ENCODE measurements at regions not wholly inside any gene's neighbourhood (a gene's known extent, or its start where the extent isn't known, plus 50 kb on each side); places are given as distances from the start of the nearest gene placed in this dataset.

DNA sequence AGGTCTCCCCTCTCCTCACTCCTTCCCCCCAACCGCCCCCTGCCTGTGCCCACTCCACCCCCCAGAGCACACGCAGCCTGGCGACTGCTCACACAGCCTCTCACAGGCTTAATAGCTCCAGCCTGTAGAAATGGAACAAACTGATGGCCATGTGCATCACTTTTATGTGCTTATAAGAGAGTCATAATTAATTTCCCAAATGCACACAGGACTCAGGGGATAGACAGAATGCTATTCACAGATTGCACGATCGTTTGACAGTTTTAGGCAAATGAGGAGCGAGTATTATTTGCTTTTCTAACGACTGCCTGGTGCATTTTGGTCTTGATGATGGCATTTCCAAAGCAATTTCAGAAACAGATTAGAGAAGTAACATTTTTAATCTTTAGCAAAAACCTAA, 97.7 kb upstream of the VSTM2B start:
- DNase-seq (ENCODE audit: low spot score) = no peak

GRCh38 chr19:29429021-29429420, 96.8 kb upstream of the VSTM2B start:
- DNase-seq (ENCODE audit: low spot score) = no peak

GRCh38 chr19:29429581-29429980, 96.2 kb upstream of the VSTM2B start:
- no peak for DNase-seq (ENCODE audit: low spot score)

GRCh38 chr19:29431332-29431731, 94.5 kb upstream of the VSTM2B start:
- no peak for DNase-seq (ENCODE audit: low spot score)

DNA sequence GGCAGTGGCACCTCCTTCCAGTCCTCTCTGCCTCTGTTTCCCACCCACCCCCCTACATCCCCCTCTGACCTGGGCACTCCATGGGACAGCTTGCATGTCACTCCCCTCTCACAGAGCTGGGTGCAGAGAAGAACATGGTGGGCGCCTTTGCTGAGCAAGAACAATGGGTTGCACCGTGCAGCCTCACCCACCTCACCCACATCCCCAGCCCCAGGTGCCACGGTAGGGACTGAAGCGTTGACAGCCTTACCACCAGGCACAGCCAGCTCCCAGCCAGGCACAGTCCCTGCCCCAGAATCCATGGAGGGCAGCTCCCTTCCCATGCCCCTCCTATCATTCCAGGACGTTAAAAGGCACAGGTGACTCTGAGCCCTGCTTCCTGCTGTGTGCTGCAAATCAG, 93.1 kb upstream of the VSTM2B start:
- DNase-seq (ENCODE audit: low spot score) = no peak

- no peak for DNase-seq (ENCODE audit: low spot score)
Observed at GRCh38 chr19:29436591-29437103, 89.1 kb upstream of the VSTM2B start.

DNA sequence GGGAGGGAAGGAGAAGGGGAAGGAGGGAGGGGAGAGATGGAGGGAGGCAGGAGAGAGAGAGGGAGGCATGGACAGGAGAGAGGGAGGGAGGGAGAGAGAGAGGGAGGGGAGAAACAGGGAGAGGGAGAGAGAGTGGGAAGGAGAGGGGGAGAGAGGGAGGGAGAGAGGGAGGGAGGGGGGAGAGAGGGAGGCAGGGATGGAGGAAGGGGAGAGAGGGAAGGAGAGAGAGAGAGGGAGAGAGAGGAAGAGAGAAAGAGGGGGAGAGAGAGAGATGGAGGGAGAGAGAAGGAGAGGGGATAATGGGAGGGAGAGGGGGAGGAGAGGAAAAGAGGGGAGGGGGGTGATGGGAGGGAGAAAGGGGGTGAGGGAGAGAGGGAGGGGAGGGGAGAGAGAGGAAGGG, 86.8 kb upstream of the VSTM2B start:
- no peak for DNase-seq (ENCODE audit: low spot score)

DNA sequence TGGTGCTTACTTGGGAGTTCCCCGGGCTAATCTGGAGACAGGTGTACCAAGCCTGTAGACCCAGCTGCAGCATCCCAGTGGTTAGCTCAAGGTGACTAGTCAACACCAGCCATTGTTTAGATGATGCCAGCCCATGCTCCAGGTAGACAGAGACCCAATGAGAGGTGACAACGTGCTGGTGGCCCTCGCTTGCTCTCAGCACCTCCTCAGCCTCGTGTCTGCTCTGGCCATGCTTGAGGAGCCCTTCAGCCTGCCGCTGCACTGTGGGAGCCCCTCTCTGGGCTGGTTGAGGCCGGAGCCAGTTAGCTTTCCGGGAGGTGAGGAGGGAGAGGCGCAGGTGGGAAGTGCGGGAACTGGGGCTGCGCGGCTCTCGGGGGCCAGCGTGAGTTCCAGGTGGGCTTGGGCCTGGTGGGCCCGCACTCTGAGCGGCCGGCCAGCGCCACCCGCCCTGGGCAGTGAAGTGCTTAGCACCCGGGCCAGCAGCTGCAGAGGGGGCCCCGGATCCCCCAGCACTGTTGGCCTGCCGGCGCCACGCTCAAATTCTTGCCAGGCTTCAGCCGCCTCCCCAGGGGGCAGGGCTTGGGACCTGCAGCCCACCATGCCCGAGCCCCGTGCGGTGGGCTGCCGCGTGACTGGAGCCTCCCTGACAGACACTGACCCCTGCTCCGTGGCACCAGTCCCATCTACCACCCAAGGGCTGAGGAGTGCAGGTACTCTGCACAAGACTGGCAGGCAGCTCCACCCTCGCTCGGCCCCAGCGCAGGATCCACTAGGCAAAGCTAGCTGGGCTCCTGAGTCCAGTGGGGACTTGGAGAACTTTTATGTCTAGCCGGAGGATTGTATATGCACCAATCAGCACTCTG, 85.9 kb upstream of the VSTM2B start:
- DNase-seq (ENCODE audit: low spot score) = no peak

- no peak for DNase-seq (ENCODE audit: low spot score)
Observed at GRCh38 chr19:29442094-29442493, 83.7 kb upstream of the VSTM2B start.

DNA sequence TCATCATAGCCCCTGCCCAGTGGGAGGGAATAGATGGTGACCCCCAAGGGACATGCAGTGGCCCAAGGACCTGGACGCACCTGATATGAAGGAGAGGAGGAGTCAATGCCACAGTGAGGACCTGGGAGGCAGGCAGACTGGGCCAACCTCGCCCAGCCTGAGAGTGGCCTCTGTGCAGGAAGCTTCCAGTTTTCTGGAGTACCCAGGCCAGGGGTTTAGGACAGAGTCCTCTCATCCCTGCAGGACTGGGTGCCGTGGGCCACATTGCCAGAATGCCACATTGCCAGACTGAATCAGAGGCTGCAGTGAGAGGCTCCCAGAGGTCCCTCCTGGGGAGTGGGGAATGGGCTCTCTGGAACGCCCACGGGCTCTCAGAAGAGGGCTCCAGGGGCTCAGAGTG, 82.9 kb upstream of the VSTM2B start:
- no peak for DNase-seq (ENCODE audit: low spot score)

DNA sequence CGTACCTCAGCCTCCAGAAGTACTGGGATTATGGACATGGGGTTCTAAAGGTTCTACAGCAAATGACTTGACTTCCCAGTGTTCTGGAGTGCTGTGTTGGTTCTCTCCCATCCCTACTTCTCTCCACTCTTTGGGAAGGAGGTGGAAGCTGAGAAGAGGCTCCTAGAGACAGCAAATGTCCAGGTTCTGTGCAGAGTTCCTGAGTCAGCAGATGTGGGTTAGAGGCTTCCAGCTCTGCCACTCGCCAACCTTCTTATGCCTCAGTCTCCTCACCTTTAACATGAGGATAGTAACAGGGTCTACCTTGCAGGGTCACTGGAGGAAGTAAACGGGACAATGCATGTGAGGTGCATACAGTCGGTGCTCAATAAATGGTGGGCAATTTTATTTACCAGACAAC, 80.5 kb upstream of the VSTM2B start:
- no peak for DNase-seq (ENCODE audit: low spot score)

- DNase-seq (ENCODE audit: low spot score) = no peak
Observed at GRCh38 chr19:29446361-29446760, 79.4 kb upstream of the VSTM2B start.

GRCh38 chr19:29448046-29448445, 77.7 kb upstream of the VSTM2B start:
- DNase-seq (ENCODE audit: low spot score) = no peak

GRCh38 chr19:29449371-29449770, 76.4 kb upstream of the VSTM2B start:
- DNase-seq (ENCODE audit: low spot score) = no peak

DNA sequence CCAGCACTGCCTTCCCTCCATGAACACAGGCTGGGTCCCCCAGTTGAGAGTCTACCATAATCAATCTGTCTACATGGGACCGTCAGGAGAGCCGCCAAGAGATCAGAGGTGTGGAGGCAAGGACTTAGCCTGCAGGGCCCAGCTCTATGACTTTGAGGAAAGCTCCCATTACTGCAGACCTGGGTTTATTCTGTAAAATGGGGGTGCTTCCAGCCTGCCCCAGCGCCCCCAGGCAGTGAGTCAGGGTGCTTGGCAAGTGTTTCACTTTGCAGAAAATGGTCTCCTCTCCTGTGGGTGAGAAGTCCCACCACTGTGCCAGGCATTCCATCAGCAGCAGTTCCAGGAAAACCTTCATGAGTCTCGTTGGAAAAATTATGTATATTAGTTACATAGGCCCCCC, 75.5 kb upstream of the VSTM2B start:
- no peak for DNase-seq (ENCODE audit: low spot score)

GRCh38 chr19:29450812-29451211, 75.0 kb upstream of the VSTM2B start:
- no peak for DNase-seq (ENCODE audit: low spot score)

DNA sequence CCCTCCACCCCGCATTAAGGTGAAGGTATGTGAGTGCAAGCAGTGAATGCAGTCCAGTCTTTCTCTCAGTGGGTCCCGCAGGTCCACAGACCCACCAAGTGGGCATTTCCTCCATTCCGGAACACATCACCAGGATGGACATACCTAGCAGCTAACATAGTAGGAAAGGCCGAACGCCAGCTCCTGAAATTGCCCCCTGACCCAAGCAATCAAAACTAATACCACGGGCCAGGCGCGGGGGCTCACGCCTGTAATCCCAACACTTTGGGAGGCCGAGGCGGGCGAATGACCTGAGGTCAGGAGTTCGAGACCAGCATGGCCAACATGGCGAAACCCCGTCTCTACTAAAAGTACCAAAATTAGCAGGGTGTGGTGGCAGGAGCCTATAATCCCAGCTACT, 71.7 kb upstream of the VSTM2B start:
- DNase-seq (ENCODE audit: low spot score) = no peak

GRCh38 chr19:29457413-29457812, 68.4 kb upstream of the VSTM2B start:
- DNase-seq (ENCODE audit: low spot score) = no peak

GRCh38 chr19:29467824-29468401, 57.9 kb upstream of the VSTM2B start:
- DNase-seq (ENCODE audit: low spot score) = peak; percentile 55

- no peak for DNase-seq (ENCODE audit: low spot score)
Observed at GRCh38 chr19:29475469-29475868, 50.3 kb upstream of the VSTM2B start.
